GM12878 (cell line): ENCODE measurements at regions not wholly inside any gene's neighbourhood (a gene's known extent, or its start where the extent isn't known, plus 50 kb on each side); places are given as distances from the start of the nearest gene placed in this dataset.

ENCODE experiments used
- BHLHE40 ChIP-seq, 2 experiments: fragments of 450-650 bp in 1 of 2; IDR thresholded peaks; 2 replicates each; pipeline ENCODE4 v1.6.1; 2011 to 2017; ENCODE audit warnings: low read depth in 2 of 2, borderline replicate concordance in 1 of 2, improper control_type of control experiment in 1 of 2, low read length in 1 of 2, mild to moderate bottlenecking in 1 of 2
- CEBPB ChIP-seq, 2 experiments: fragments of 150-350 bp in 1 of 2; IDR thresholded peaks; 2 replicates each; pipeline ENCODE4 v1.6.1; 2012 to 2014; ENCODE audit warnings: low read depth in 2 of 2, low read length in 2 of 2, borderline replicate concordance in 1 of 2, inconsistent platforms in 1 of 2
- CHD4 ChIP-seq: fragments of 200-600 bp; sonication (generic); IDR thresholded peaks from 2 replicates; pipeline ENCODE4 v1.6.1; 2016; ENCODE audit warnings: mild to moderate bottlenecking
- CREB1 ChIP-seq: IDR thresholded peaks from 2 replicates; pipeline ENCODE4 v1.6.1; 2012; ENCODE audit warnings: low read depth, mild to moderate bottlenecking, inconsistent platforms
- E4F1 ChIP-seq: fragments of 450-650 bp; IDR thresholded peaks from 2 replicates; pipeline ENCODE4 v1.6.1; 2018; ENCODE audit warnings: borderline replicate concordance, mild to moderate bottlenecking; ENCODE audit not compliant: partially characterized antibody
- EZH2 ChIP-seq: IDR thresholded peaks from 2 replicates; pipeline ENCODE4 v1.6.1; 2012; ENCODE audit warnings: low read depth, mild to moderate bottlenecking, control low read depth, inconsistent platforms, low read length, borderline replicate concordance; ENCODE audit not compliant: control insufficient read depth
- POLR2A ChIP-seq: IDR thresholded peaks from 2 replicates; pipeline ENCODE4 v1.6.1; 2011; ENCODE audit warnings: low read depth, mild to moderate bottlenecking, low read length
- PRDM15 ChIP-seq: fragments of 450-650 bp; formaldehyde crosslinking; IDR thresholded peaks from 2 replicates; pipeline ENCODE4 v1.4.0; 2020; ENCODE audit warnings: mild to moderate bottlenecking, moderate library complexity
- RAD21 ChIP-seq: IDR thresholded peaks from 2 replicates; pipeline ENCODE4 v1.6.1; 2011; ENCODE audit warnings: mild to moderate bottlenecking, low read depth, low read length, moderate library complexity; ENCODE audit not compliant: insufficient read depth
- RAD51 ChIP-seq: fragments of 450-650 bp; IDR thresholded peaks from 2 replicates; pipeline ENCODE4 v1.6.1; 2016; ENCODE audit warnings: moderate library complexity, mild to moderate bottlenecking, inconsistent platforms
- TCF12 ChIP-seq: IDR thresholded peaks from 2 replicates; pipeline ENCODE4 v1.6.1; 2011; ENCODE audit warnings: low read depth, mild to moderate bottlenecking, low read length
- TF ChIP-seq, protein P1 (sequence below): IDR thresholded peaks from 2 replicates; pipeline ENCODE4 v1.6.1; 2012; ENCODE audit warnings: mild to moderate bottlenecking, low read depth, low read length
- TF ChIP-seq, protein P2 (sequence below), 3 experiments: IDR thresholded peaks in 2 of 3; conservative IDR thresholded peaks in 1 of 3; 2 replicates each; pipeline ENCODE4 v1.5.1; 2011; ENCODE audit warnings: low read depth in 3 of 3, low read length in 3 of 3, mild to moderate bottlenecking in 3 of 3, control low read depth in 2 of 3, moderate library complexity in 2 of 3, inconsistent platforms in 1 of 3, mixed read lengths in 1 of 3; ENCODE audit not compliant: control insufficient read depth in 2 of 3, insufficient read depth in 1 of 3; ENCODE audit errors: extremely low read depth in 1 of 3

DNA sequence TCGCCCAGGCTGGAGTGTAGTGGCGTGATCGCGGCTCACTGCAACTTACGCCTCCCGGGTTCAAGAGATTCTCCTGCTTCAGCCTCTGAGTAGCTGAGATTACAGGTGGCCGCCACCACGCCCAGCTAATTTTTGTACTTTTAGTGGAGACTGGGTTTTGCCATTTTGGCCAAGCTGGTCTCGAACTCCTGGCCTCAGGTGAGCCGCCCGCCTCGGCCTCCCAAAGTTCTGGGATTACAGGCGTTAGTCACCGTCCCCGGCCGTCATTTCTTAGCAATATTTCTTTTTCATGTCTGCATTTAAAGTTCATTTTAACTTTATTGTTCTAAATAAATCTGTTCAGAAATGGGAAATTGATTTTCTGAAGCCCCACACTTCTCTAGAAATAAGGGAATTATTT is 597.3 kb upstream of the DDX18 start:
- TF ChIP-seq PRDM15 (CRISPR knock-in tag) (no peak), BHLHE40 (IDR thresholded peaks at IDR 0.05; ENCODE audit: borderline replicate concordance in 1 of 2, low read depth in 2 of 2, low read length in 1 of 2) (no peak), EZH2 (no peak), RAD21 (no peak), POLR2A (no peak), TCF12 (no peak), CEBPB (IDR thresholded peaks at IDR 0.05; ENCODE audit: borderline replicate concordance in 1 of 2, low read depth in 2 of 2, low read length in 2 of 2) (no peak), CHD4 (no peak), CREB1 (no peak), RAD51 (no peak), E4F1 (no peak)
- TF ChIP-seq, protein P1, sequence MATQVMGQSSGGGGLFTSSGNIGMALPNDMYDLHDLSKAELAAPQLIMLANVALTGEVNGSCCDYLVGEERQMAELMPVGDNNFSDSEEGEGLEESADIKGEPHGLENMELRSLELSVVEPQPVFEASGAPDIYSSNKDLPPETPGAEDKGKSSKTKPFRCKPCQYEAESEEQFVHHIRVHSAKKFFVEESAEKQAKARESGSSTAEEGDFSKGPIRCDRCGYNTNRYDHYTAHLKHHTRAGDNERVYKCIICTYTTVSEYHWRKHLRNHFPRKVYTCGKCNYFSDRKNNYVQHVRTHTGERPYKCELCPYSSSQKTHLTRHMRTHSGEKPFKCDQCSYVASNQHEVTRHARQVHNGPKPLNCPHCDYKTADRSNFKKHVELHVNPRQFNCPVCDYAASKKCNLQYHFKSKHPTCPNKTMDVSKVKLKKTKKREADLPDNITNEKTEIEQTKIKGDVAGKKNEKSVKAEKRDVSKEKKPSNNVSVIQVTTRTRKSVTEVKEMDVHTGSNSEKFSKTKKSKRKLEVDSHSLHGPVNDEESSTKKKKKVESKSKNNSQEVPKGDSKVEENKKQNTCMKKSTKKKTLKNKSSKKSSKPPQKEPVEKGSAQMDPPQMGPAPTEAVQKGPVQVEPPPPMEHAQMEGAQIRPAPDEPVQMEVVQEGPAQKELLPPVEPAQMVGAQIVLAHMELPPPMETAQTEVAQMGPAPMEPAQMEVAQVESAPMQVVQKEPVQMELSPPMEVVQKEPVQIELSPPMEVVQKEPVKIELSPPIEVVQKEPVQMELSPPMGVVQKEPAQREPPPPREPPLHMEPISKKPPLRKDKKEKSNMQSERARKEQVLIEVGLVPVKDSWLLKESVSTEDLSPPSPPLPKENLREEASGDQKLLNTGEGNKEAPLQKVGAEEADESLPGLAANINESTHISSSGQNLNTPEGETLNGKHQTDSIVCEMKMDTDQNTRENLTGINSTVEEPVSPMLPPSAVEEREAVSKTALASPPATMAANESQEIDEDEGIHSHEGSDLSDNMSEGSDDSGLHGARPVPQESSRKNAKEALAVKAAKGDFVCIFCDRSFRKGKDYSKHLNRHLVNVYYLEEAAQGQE = no peak
- TF ChIP-seq, protein P2, sequence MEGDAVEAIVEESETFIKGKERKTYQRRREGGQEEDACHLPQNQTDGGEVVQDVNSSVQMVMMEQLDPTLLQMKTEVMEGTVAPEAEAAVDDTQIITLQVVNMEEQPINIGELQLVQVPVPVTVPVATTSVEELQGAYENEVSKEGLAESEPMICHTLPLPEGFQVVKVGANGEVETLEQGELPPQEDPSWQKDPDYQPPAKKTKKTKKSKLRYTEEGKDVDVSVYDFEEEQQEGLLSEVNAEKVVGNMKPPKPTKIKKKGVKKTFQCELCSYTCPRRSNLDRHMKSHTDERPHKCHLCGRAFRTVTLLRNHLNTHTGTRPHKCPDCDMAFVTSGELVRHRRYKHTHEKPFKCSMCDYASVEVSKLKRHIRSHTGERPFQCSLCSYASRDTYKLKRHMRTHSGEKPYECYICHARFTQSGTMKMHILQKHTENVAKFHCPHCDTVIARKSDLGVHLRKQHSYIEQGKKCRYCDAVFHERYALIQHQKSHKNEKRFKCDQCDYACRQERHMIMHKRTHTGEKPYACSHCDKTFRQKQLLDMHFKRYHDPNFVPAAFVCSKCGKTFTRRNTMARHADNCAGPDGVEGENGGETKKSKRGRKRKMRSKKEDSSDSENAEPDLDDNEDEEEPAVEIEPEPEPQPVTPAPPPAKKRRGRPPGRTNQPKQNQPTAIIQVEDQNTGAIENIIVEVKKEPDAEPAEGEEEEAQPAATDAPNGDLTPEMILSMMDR (IDR thresholded peaks at IDR 0.05 in 2 of 3, conservative IDR thresholded peaks at IDR 0.05 in 1 of 3; ENCODE audit: control insufficient read depth in 2 of 3, extremely low read depth in 1 of 3, insufficient read depth in 1 of 3, low read depth in 3 of 3, low read length in 3 of 3) = no peak
